Fibroblast of skin of left quadriceps (primary cell): ENCODE measurements at regions not wholly inside any gene's neighbourhood (a gene's known extent, or its start where the extent isn't known, plus 50 kb on each side); places are given as distances from the start of the nearest gene placed in this dataset.

Experiments used
- DNase-seq, 2 experiments: peaks; one replicate each; pipeline ENCODE4 v3.0.0-alpha.2; 2013; ENCODE audit warnings: low read depth in 2 of 2

DNA sequence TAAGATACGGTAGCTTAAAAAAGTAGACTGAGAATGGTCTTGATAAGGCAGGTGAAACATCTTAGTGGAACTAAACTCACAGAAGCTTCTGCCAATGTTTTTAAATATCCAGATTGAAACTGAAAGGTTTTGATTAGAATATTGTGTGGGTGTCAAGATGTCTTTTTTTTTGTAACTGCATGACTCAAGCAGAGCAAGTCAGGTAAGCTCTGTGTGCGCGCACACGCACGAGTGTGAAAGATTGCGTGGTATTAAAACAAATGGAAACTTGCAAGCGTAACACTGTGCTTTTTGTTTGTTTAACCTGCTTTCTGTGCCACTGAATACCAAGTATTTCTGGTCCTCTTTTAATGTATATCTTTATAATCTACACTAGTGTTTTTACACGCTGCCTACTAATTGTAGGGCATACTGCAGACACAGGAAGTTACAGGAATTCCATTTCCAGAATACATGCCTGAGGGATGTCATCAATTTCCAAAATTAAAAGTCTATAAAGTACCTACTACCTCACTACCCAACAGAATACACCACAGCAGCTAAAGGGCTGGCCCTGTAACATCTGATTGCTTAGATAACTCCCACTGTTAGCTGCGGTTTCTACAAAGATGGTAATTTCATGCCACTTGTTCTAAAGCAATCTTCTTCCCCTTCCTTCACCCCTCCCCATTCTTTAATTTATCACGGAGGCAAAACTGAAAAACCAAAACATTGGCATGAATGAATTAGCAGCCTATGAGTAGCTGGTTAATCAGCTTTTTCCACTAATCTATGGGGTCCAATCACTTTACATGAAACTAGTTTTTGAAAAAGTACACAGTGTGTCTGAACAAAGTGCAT, 472.8 kb downstream of the SHQ1 start:
- no peak for DNase-seq

DNA sequence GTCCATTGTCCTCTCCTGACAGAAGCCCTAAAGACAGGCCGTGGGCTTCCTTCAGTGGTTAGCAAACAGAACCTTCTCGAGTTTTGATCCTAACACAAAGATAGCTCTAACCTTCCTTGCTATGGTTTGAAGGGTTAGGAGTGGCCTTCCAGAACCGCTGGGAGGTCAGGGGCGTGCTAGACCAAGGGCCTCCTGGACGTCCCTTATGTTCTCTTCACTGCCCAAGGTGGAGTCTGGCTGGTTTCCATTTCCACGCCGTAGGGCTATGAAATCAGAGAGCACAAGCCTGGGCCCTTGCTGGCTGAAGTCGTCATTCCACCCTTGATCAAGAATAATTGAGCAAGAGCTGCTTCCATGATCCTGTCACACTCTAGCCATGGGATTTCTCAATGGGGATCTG, 475.1 kb downstream of the SHQ1 start:
- DNase-seq: no peak

DNA sequence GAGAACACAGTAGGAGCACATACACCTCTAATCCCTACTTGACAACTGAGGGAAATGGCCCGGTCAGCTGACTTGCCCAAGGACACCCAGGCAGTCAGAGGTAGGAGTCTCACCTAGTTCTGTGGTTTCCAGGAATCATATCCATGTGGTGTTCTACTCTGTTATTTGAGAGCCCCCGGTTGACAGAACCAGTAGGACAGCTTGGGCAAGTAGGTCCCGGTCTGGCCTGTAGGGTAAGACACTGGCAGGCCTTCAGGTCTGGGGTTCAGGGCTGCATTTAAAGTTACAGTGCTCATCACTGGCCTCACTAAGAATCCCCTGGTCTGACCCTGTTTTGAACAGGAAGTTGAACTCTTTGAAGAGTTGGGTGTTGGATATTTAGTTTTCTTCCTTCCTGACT, 476.1 kb downstream of the SHQ1 start:
- no peak for DNase-seq

DNA sequence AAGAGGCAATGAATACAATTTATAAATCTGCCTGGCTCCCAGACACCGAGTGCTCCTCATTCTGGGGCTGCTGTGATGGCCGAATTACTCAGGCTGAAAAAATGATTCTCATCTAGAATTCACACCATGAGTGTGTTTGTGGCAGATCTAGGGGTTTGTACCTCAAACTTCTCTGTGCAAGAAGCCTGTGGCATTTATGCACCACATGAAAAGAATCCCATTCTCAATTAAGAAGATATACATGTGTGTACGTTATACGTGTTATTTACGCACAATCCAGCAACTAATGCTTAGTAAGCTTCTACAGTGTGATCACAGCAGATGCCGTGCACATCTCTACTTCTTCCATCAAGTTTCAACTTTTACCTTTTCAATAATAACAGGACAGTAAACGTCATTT, 476.8 kb downstream of the SHQ1 start:
- DNase-seq: no peak

DNA sequence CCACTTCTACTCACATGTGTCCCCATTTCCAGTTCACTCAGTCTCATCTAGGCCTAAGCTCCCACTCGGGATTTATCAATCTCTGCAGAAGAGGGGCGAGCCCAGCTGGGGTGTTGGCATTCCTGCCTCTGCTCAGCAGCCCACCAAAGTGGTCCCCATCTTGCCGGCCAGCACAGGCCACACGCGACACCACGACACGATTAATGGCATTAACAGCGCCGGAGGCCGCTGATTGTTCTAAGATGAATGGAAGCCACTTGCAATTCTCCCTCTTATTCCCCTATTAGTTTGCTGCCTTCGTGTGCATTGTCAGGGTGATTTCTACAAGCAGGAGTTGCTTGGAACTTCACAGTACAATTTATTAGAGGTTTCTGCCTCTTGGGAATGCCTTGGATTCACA, 477.3 kb downstream of the SHQ1 start:
- DNase-seq: no peak

DNA sequence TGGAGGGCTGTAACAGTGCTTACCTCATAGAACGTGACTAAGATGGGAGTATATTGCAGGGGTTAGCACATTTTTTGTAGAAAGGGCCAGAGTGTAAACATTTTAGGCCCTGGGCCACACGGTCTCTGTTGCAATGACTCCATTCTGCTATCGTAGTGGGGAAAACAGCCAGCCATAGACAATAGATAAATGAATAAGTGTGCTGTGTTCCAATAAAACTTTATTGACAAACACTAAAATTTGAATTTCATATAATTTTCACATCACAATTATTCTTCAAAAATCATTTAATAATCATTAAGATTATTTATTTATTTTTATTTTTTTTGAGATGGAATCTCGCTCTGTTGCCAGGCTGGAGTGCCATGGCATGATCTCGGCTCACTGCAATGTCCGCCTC, 478.6 kb downstream of the SHQ1 start:
- DNase-seq: no peak

DNA sequence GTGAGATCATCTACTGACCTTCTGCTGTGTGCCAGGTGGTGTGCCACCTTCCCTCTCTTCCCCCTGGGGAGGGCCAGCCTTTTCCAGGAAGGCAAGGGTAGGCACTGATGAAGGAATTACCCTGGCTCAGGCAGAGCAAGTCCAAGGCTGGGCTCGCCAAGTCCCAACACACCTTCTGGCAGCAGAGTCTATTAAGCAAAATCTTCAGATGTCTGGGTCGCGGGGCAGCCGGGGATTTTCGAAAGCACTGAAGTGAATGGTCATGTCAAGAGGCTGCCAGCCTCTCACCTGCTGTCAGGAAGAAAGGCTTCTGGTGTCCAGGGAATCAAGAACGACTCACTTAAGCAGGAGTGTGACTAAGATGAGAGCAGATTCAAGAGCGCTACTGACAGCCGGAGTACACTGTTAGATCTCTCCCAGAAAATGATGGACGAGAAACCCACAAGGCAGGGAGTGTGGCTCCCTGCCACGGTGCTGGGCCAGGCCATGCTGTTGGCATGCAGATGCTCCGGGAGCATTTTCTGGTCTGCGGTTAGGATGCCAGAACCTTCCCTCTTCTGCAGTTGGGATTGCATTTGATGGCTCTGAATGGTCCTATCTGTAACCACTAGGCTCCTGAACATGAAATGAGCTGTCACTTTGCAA, 479.8 kb downstream of the SHQ1 start:
- DNase-seq: no peak

DNA sequence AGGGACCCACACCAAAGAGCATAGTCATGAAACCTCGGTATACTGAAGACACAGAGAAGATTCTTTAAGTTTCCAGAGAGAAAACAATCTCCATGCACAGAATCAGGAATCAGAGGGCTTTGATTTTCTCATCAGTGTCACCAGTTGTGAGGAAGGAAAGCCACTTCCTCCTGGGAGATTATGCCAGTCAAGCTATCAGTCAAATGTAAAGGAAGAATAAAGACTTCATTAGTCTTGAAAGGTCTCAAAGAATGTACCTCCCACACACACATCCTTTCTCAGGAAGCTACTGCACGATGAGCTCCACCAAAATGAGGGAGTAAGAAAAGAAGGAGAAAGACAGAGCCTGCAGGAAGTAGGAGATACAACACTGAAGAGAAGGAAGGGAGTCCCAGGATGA, 486.3 kb downstream of the SHQ1 start:
- DNase-seq: no peak

DNA sequence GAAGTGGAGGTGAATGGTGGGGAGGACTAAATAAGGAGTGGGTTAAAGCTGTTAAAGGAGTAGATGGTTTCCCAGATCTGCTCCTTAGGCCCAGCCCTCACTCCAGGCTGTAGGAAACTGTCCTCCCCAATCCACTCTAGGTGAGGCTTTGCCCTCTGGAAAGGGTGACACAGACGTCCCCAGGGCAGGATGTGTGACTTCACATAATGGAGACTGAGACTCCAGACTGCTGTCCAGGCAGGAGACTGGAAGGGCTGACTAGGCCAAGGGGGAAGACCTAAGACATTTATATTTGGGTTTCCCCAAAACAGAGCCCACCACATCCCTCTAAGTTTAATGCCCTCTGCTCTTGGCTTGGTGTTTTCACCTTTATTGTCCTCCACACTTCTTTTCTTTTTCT, 488.5 kb downstream of the SHQ1 start:
- no peak for DNase-seq

DNA sequence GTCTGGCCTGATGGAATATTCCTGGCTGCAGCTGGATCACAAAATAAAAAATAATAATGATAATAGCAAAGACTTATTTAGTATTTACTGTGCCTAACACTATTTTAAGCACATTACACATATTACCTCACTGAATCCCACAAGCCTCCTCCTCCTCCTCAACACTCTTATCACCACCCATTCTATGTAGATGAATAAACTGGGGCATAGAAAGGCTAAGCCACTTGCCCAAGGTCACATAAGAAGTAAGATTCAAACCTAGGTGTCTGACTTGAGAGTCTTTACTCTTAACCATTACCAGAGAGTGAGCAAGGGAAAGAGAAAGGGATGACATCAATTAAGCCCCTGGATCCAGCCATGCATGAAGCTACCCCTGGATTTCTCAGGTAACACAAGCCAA, 493.1 kb downstream of the SHQ1 start:
- DNase-seq: no peak

DNA sequence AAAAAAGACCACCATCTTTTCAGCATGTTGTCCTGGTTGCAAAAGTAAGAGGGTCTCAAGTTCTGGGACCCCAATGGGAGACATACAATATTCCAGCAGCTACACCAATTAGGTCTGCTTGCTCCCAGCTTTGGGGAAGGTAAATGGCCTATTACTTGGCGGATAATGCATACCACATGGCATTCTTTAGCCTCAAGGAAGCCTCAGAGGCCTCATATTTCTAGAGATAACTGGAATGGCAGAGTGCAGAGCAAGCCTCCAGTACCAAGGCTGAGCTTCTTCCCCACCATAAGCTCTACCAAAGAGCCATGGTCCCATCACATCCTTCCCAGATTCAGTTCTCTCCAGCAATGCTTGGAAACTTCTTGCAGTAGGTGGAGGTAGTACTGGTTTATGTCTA, 493.8 kb downstream of the SHQ1 start:
- peak in 1 of 2 experiments; percentile 22 for DNase-seq

DNA sequence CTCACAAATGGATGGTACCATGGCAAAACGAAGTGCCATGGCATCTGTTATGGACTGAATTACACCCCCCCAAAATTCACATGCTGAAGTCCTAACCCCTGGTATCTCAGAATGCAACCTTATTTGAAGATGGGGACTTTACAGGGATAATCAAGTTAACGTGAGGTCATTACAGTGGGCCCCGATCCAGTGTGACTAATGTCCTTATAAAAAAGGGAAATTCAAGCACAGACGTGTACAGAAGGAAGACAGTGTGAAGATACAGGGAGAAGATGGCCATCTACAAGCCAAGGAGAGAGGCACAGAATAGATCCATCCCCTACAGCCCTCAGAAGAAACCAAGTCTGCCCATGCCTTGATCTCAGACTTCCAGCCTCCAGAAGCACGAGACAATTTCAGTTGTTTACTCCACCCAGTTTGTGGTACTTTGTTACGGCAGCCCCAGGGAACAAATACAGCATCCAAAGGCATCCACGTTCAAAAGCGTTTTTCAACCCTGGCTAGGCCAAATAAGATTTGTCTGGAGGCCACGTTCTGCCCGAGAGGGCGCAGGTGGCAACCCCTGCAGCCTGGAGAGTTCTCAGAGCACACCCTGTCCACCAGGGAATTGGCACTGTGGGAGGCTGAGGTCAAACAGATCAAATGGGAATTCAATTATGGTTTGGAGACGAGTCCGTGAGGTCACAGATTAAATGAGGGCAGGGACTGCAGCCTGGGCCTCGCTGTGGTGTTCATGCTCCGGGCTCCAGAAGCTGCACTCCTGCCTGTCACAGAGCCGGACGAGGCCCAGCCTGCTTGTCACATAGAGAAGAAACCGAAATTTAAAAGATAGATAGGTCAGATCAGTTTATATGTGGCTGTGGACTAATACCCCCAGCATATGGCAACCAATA, 494.8 kb downstream of the SHQ1 start:
- DNase-seq: no peak

DNA sequence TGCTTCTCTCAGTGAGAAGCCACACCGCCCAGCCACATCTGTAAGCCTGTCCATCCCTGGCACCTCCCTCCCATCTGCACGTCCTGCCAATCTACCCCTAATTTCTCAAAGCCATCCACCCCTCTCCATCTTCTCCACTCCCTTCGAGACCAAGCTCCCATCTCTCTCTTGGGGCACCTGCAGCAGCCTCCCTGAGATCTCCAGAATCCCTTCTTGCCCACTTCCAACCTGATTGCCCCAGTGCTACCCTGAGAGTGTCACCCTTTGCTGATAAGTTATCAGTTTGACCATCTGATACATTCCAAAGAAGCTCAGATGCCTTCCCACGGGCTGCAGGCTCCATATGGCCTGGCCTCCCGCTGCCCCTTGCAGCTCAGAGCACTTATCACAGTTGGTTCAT, 496.1 kb downstream of the SHQ1 start:
- DNase-seq: no peak

DNA sequence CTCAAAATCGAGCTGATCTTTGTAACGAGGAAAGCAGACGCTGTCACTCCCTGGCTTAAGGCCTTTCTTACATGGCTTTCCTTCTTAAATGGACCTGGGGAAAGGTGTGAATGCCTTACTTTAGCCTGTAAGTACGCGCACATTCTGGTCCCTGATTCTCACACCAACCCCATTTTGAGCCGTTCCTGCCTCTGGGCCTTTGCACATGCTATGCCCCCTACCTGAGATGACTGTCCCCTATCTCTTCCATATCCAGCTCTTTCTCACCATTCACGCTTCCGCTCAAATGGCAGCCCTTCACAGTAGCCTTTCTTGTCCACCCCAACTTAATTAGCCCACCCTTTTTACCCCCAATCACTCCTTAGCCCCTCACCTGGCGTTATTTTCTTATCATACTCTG, 496.7 kb downstream of the SHQ1 start:
- no peak for DNase-seq

DNA sequence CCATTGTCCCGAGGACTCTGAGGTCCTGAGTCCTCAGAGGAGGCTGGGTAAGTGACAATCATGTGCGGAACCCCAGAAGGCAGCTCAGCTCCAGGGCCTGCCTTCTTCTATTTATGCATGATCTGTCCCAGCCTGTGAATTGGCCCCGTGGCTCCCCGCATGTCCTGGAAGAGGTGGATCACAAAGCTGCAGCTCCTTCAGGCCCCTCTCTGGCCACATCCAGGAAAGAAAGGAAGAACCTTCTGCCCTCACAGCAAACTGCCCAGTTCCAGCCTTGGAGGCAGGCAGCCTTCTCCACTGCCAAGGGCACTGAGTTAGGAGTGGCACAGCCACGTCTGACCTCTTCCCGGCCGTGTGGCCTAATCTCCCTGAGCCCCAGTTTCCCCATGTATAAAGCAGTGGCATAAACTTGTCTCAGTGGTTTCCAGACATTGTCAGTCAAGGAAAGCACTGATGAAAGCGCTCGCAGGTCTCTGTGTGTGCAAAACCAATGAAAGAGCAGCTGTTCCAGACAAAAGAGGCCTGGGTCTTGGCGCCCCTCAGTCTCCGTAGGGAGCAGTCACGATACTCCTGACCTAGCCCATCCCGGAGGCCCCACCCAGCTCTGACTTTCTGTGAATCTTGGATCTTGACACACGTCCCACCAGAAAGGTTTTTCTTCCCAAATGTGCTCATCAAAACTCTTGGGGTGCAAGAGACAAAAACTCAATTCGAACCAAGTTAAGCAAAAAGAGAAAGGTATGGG, 497.3 kb downstream of the SHQ1 start:
- no peak for DNase-seq

DNA sequence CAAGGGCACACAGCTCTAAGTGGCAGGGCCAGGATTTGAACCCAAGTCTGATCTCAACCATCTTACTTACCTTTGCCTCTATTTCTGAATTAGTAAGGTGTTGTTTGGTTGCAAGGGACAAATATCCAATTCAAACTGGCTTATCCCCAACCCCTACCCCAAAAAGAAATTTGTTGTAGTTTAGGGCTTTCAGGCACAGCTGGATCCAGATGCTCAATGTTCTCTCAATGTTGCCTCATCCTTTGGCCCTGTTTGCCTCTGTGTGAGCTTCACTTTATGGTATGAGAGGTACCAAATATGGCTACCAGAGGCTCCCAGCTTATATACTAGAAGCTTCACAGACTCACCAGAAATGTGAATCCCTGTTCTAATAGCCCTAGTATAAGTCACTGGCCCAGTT, 499.9 kb downstream of the SHQ1 start:
- DNase-seq: no peak

DNA sequence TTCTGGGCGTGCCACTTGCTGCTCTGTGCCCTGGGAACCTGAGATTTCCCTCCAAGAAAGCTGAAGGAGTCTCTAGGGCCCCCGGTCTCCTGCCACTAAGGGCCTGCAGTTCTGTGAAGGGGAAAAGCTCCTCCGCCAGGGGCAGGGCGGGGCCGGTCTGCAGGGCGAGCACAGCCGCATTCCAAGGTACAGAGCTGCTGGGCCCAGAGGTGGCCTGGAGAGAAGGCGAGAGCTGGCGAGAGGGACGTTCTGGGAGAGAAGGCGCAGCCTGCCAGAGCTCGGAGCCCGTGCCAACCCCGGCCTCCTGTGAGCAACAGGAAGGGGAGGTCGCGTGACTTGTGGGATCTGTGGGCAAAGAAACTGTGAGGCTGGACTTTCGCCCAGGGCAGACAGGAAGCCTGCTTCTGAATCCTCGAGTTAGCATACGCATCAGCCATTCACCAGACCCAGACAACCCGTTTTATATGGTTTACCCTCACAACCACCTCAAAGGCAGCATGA, 500.4 kb downstream of the SHQ1 start:
- DNase-seq: no peak

DNA sequence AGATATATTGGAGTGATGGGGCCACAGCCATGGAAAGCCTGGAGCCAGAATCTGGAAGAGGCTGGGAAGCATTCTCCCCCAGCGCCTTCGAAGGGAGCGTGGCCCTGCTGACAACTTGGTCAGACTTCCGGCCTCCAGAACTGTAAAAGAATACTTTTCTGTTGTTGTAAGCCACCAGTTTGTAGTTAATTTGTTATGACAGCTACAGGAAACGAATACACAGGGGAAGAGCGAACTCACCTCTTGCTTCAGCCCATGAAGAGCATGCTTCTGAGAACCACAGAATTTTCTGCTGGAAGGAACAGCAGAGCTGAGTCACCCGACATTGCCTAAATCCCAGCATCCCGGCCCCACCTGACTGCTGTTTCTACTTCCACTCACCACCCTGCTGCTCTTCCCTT, 501.7 kb downstream of the SHQ1 start:
- peak; percentile 97 to 98 for DNase-seq

DNA sequence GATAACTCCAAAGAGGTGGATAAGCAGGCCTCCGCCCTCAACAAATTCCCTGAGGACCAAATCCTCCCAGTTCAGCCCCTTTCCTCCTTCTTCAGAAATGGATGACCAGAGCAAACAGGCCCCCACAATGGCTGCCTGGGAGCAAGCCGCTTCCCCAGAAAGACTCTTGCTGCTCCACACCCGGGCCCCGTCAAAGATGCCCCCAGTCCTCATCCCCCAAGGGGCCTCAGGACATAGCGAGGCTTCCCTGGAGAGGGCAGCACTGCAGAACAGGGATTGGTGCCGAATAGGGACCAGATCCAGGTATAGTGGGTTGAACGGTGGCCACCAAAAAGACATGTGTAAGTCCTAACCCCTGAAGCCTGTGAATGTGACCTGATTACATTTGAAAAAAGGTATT, 502.3 kb downstream of the SHQ1 start:
- no peak for DNase-seq

DNA sequence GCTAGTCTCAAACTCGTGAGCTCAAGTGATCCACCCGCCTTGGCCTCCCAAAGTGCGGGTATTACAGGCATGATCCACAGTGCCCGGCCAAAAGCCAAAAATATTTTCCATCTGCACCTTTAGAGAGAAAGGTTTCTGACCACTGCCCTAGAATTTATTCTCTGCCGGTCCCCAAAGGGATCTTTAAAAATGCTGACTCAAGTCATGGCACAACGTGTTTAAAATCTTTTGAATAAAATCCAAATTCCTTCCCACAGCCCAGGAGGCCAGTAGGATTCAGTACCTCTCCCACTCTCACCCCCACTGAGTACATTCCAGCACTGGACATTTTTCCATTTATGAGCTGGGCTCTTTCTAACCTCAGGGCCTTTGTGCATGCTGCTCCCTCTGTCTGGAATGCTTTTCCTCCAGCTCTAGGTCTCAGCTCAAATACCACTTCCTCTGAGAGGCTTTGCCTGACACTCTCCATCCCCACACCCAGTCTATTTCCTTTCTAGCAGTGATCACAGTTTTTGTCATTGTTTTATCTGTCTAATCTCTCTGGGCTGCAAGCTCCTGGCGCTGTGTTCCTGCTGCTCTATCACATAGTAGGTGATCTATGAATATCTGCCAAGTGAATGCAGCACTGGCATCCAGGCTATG, 502.9 kb downstream of the SHQ1 start:
- DNase-seq: no peak

DNA sequence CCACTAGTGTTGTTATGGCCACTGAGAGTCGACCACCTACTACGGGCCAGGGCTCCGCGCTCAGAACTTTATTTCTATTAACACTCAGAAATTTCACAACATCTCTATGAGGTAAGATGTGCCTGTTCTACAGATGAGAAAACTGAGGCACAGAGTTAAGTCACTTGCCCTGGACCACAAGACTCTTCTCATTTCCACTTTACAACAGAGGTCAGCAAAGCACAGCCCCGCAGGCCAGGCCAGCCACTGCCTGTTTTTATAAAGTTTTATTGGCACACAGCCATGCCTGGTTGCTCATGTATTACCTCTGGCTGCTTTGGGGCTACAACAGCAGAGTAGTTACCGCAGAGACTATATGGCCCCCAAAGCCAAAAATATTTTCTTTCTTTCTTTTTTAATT, 503.6 kb downstream of the SHQ1 start:
- DNase-seq: no peak
